ENCODE measurements at regions not wholly inside any gene's neighbourhood (a gene's known extent, or its start where the extent isn't known, plus 50 kb on each side); places are given as distances from the start of the nearest gene placed in this dataset.
A peak's percentile ranks its signal among the peaks of the same experiment; 100 is the strongest.

DNA sequence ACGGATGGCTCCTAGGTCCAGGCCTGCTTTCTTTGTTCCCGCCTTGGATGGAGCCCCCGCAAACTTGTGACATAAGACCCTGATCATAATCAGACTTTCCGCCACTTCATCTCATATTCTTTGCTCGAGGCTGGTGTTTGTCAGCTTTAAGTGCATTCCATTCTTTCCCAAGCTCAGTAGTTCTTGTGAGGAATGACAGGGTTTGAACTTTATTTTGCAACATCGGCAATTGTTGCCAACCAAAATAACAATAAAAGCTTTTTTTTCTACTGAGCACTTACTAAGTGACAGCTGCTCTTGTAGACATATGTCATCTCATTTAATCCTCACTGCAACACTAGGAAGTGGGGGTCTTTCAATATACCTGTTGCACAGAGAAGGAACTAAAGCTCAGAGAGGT lies 178.8 kb upstream of the ST6GAL2 start:
- ChIA-PET CTCF (interaction anchor here (0.6 kb wide), 1 partner anchor 80 kb away, joined by 6 read pairs; no protein-coding TSS in a partner anchor), POLR2A (no interaction called here)
- TF ChIP-seq CTCF (IDR thresholded peaks at IDR 0.05; ENCODE audit: insufficient read depth, low read depth, low read length): no peak
- Histone ChIP-seq H3K36me3 (ENCODE audit: control insufficient read depth, insufficient read depth, low read length) (no peaks in the 10 kb centered on the region), H3K4me3 (ENCODE audit: low read depth, low read length) (no peak overlapping the region), H3K27me3 (ENCODE audit: control insufficient read depth, insufficient read depth, low read length) (peaks cover 3% of the 10 kb centered on the region)
- peak; percentile 12 for DNase-seq (ENCODE audit: low read depth)

- no peaks in the 10 kb centered on the region for H3K36me3 ChIP-seq (ENCODE audit: control insufficient read depth, insufficient read depth, low read length)
- TF ChIP-seq CTCF (IDR thresholded peaks at IDR 0.05; ENCODE audit: insufficient read depth, low read depth, low read length): no peak
- POLR2A ChIA-PET: no interaction called here
- DNase-seq (ENCODE audit: low read depth): no peak
- H3K27me3 ChIP-seq (ENCODE audit: control insufficient read depth, insufficient read depth, low read length): no peaks in the 10 kb centered on the region; the same call in 1 of the 2 replicates
- CTCF ChIA-PET: no interaction called here
- no peak overlapping the region for H3K4me3 ChIP-seq (ENCODE audit: low read depth, low read length)
Observed at GRCh38 chr2:107068069-107068916, 182.3 kb upstream of the ST6GAL2 start.

DNA sequence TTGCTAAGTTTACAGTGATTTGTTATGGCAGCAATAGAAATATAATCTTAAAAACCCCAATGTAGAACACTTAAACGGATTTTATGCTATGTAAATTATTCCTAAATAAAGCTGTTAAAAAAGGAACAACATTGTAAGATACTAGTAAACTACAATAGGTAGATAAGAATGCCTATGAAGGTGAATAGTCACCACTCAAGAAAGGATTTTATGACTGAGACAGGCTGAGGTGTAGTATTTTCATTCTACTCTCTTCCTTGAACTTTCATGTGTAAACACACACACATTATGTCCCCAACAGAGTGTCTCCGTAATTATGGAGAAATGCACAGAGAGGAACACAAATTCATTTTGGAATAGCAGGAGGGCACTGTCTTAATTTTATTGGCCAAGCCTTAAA lies 183.9 kb upstream of the ST6GAL2 start:
- POLR2A ChIA-PET: no interaction called here
- no peak for DNase-seq (ENCODE audit: low read depth)
- Histone ChIP-seq H3K4me3 (ENCODE audit: low read depth, low read length) (no peak overlapping the region), H3K36me3 (ENCODE audit: control insufficient read depth, insufficient read depth, low read length) (no peaks in the 10 kb centered on the region), H3K27me3 (ENCODE audit: control insufficient read depth, insufficient read depth, low read length) (no peaks in the 10 kb centered on the region; the same call in 1 of the 2 replicates)
- CTCF ChIA-PET: no interaction called here
- TF ChIP-seq CTCF (IDR thresholded peaks at IDR 0.05; ENCODE audit: insufficient read depth, low read depth, low read length): no peak

- H3K27me3 ChIP-seq (ENCODE audit: control insufficient read depth, insufficient read depth, low read length): no peaks in the 10 kb centered on the region
- DNase-seq (ENCODE audit: low read depth): no peak
Observed at GRCh38 chr2:107072150-107072940, 186.4 kb upstream of the ST6GAL2 start.

More at GRCh38 chr2:107072150-107072940, 186.4 kb upstream of the ST6GAL2 start:
- H3K36me3 ChIP-seq (ENCODE audit: control insufficient read depth, insufficient read depth, low read length): no peaks in the 10 kb centered on the region
- H3K4me3 ChIP-seq (ENCODE audit: low read depth, low read length): no peak overlapping the region
- ChIA-PET POLR2A (no interaction called here), CTCF (no interaction called here)
- TF ChIP-seq CTCF (IDR thresholded peaks at IDR 0.05; ENCODE audit: insufficient read depth, low read depth, low read length): no peak
